SK-N-SH treated with all-trans-retinoic acid at 6 μM for 48 hours (cell line): ENCODE measurements at regions not wholly inside any gene's neighbourhood (a gene's known extent, or its start where the extent isn't known, plus 50 kb on each side); places are given as distances from the start of the nearest gene placed in this dataset.

Experiments
- RARB ChIP-seq: fragments of 250-450 bp; sonication (Bioruptor Pico); IDR thresholded peaks from 2 replicates; pipeline ENCODE4 v1.8.0; 2021; ENCODE audit warnings: mild to moderate bottlenecking, moderate library complexity
- TCF4 ChIP-seq: fragments of 250-450 bp; sonication (Bioruptor Pico); IDR thresholded peaks from 2 replicates; pipeline ENCODE4 v1.8.0; 2021; ENCODE audit warnings: mild to moderate bottlenecking, moderate library complexity, borderline replicate concordance
- ZFP30 ChIP-seq: fragments of 450-650 bp; formaldehyde crosslinking; IDR thresholded peaks from 2 replicates; pipeline ENCODE4 v1.5.0; 2022; ENCODE audit warnings: mild to moderate bottlenecking, moderate library complexity
- TF ChIP-seq, protein P1 (sequence below): fragments of 250-450 bp; sonication (Bioruptor Pico); IDR thresholded peaks from 2 replicates; pipeline ENCODE4 v1.5.1; 2020; ENCODE audit warnings: low read depth, mild to moderate bottlenecking, moderate library complexity
- TF ChIP-seq, protein P2 (sequence below): fragments of 250-450 bp; sonication (Bioruptor Pico); IDR thresholded peaks from 2 replicates; pipeline ENCODE4 v1.8.0; 2021; ENCODE audit warnings: low read depth, mild to moderate bottlenecking, moderate library complexity, borderline replicate concordance

DNA sequence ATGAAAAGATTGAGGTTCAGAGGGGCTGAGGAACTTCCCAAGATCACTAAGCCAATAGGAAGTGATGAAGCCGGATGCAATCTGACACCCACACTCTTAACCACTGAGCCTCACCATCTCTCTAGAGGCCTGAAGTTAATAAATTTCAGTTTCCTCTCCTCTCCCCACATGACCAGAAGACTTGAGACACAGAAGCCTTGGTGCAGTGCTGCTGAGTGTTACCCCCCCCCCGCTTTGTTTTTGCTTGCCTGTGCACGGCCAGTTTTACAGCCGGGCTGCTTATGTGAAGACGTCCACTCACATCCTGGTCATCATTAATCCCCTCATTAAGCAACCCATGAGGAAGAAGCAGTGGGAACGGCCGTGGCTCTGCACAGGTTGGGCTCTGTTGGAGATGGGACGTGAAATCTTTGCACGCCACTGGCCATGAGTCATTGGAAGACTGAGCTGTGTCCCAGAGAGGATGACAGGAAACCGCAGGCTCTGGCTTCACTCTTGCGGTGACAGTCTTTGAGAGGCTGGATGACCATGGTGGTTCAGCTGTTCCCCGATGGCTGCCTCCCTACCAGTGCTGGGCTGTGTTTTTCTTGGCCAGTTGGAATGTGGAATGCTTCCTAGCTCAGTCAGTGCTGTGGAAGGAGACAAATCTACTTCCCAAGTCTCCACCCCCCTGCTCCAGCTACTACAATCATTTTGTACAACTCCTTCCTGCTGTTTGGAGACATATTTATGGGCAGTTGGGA lies 232.6 kb upstream of the LRTM1 start:
- TF ChIP-seq, protein P1, sequence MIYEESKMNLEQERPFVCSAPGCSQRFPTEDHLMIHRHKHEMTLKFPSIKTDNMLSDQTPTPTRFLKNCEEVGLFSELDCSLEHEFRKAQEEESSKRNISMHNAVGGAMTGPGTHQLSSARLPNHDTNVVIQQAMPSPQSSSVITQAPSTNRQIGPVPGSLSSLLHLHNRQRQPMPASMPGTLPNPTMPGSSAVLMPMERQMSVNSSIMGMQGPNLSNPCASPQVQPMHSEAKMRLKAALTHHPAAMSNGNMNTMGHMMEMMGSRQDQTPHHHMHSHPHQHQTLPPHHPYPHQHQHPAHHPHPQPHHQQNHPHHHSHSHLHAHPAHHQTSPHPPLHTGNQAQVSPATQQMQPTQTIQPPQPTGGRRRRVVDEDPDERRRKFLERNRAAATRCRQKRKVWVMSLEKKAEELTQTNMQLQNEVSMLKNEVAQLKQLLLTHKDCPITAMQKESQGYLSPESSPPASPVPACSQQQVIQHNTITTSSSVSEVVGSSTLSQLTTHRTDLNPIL (CRISPR knock-in tag), result no peak
- TF ChIP-seq, protein P2, sequence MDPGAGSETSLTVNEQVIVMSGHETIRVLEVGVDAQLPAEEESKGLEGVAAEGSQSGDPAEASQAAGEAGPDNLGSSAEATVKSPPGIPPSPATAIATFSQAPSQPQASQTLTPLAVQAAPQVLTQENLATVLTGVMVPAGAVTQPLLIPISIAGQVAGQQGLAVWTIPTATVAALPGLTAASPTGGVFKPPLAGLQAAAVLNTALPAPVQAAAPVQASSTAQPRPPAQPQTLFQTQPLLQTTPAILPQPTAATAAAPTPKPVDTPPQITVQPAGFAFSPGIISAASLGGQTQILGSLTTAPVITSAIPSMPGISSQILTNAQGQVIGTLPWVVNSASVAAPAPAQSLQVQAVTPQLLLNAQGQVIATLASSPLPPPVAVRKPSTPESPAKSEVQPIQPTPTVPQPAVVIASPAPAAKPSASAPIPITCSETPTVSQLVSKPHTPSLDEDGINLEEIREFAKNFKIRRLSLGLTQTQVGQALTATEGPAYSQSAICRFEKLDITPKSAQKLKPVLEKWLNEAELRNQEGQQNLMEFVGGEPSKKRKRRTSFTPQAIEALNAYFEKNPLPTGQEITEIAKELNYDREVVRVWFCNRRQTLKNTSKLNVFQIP (CRISPR knock-in tag), result no peak; the same call in 1 of the 2 replicates
- TF ChIP-seq TCF4 (no peak), ZFP30 (no peak), RARB (CRISPR knock-in tag) (no peak)
